ENCODE measurements at regions not wholly inside any gene's neighbourhood (a gene's known extent, or its start where the extent isn't known, plus 50 kb on each side); places are given as distances from the start of the nearest gene placed in this dataset.

GRCh38 chr4:188299161-188299560 lies 159.9 kb downstream of the TRIML1 start:
- TF ChIP-seq CTCF (IDR thresholded peaks at IDR 0.05) = no peak
- no peak for TF ChIP-seq POLR2A (IDR thresholded peaks at IDR 0.05)

All from thyroid gland (tissue), 4 donors.